OCI-LY3 (cell line): ENCODE measurements at regions not wholly inside any gene's neighbourhood (a gene's known extent, or its start where the extent isn't known, plus 50 kb on each side); places are given as distances from the start of the nearest gene placed in this dataset.

Experiments used
- CTCF ChIP-seq: fragments of 200-600, 300-600 bp; sonication (generic); IDR thresholded peaks from 2 replicates; pipeline ENCODE4 v1.5.1; 2014; ENCODE audit warnings: antibody characterized with exemption, low read length, low read depth
- EZH2phosphoT487 ChIP-seq: fragments of 200-600 bp; shearing (Covaris generic); IDR thresholded peaks from 2 replicates; pipeline ENCODE4 v1.6.1; 2018; ENCODE audit warnings: antibody characterized with exemption, mixed run types, low read depth

GRCh38 chr18:72652990-72653593, 109.0 kb upstream of the CBLN2 start:
- TF ChIP-seq CTCF: peak; percentile 90
- TF ChIP-seq EZH2phosphoT487: no peak
